Pancreas (tissue), 10 donors: ENCODE measurements at regions not wholly inside any gene's neighbourhood (a gene's known extent, or its start where the extent isn't known, plus 50 kb on each side); places are given as distances from the start of the nearest gene placed in this dataset.

Source experiments
- ATAC-seq, 4 donors: fragments of 200-7000 bp; cut with Tn5 transposase; one replicate each; pipeline versions ENCODE4 v1.8.0 to v1.9.1; 2020; ENCODE audit warnings: mild to moderate bottlenecking in 4 of 4, moderate library complexity in 4 of 4
- DNase-seq, 6 donors: peaks; one replicate each; pipeline ENCODE4 v3.0.0-alpha.2; 2020
- FAIRE-seq: peaks from 2 replicates; lab custom pipeline; 2012; peaks lifted over from hg19 to GRCh38; lab: Jason Lieb, UNC
- H3K27ac ChIP-seq, 4 donors: fragments of 200-600 bp; sonication (generic); 1 replicate in 3 of 4; 2 replicates in 1 of 4; pipeline versions ENCODE4 v1.5.0 to v1.8.0; 2020
- H3K27me3 ChIP-seq, 4 donors: fragments of 200-600 bp; one replicate each; pipeline ENCODE4 v1.8.0; 2021
- H3K36me3 ChIP-seq, 3 donors: fragments of 200-600 bp; sonication (generic) in 1 of 3; one replicate each; pipeline versions ENCODE4 v1.5.0 to v1.8.0; 2020 to 2021
- H3K4me1 ChIP-seq, 3 donors: fragments of 200-600 bp; one replicate each; pipeline ENCODE4 v1.8.0; 2021
- H3K4me3 ChIP-seq, 4 donors: fragments of 200-600 bp; sonication (generic) in 2 of 4; one replicate each; pipeline versions ENCODE4 v1.5.0 to v1.8.0; 2020 to 2021
- H3K9me3 ChIP-seq, 4 donors: fragments of 200-600 bp; one replicate each; pipeline ENCODE4 v1.8.0; 2021
- CTCF ChIP-seq, 4 donors: fragments of 200-600 bp; sonication (generic) in 3 of 4; IDR thresholded peaks; one replicate each; pipeline versions ENCODE4 v1.5.0 to v1.8.0; 2021; ENCODE audit warnings: antibody characterized with exemption in 4 of 4
- WGBS, 2 donors: extraction: QIAGEN DNeasy Blood & Tissue Kit; methylation state at CpG; one replicate each; pipeline ENCODE4 v1.1.7; 2013; 5-methylcytosine and 5-hydroxymethylcytosine counted together
- intact Hi-C, 3 donors: fragments of 100-400 bp; cut with DNase I; formaldehyde crosslinking; loops; one replicate each; pipeline versions ENCODE4 v1.11.1 to v1.14.2; 2022
- donor health status: healthy with polysubstance abuse.
- donor health status: DM: no; HTN: no; CAD: no; lungs with moderate emphysema.
- donor health status: DM: no; HTN: no; CAD: no.
- donor health status: control.
- donor health status: control.
- donor health status: Bipolar disorder and iron deficiency.
- donor health status: DM: yes; HTN: yes; CAD: no.
- donor health status: DM: no; HTN: no; CAD: no.
- donor health status: DM: no; HTN: no; CAD: no.
- donor health status: DM: yes; HTN: yes; CAD: no.

- no peak for DNase-seq
- ATAC-seq: no peak
- no peak overlapping the region for H3K4me3 ChIP-seq
- FAIRE-seq: no peak
- H3K27me3 ChIP-seq: no peaks in the 10 kb centered on the region
- H3K36me3 ChIP-seq: no peaks in the 10 kb centered on the region
- no peak overlapping the region for H3K27ac ChIP-seq
- no peaks in the 10 kb centered on the region for H3K4me1 ChIP-seq
- intact Hi-C loops: no loop called here
- H3K9me3 ChIP-seq: no peaks in the 10 kb centered on the region
- WGBS, 2 donors: 82 to 94% methylated on average over 1 of the region's 1 CpG
- TF ChIP-seq CTCF (IDR thresholded peaks at IDR 0.05): no peak
Measured at GRCh38 chr11:79694368-79694767, 253.5 kb upstream of the TENM4 start.

- 89 to 93% methylated on average over 2 of the region's 2 CpGs for WGBS, 2 donors
- Histone ChIP-seq H3K27ac (no peak overlapping the region), H3K36me3 (no peaks in the 10 kb centered on the region), H3K27me3 (no peaks in the 10 kb centered on the region), H3K4me3 (no peak overlapping the region), H3K4me1 (no peaks in the 10 kb centered on the region), H3K9me3 (no peaks in the 10 kb centered on the region)
- intact Hi-C loops: no loop called here
- FAIRE-seq: no peak
- DNase-seq: no peak
- TF ChIP-seq CTCF (IDR thresholded peaks at IDR 0.05): no peak
- ATAC-seq: no peak
Measured at GRCh38 chr11:79691445-79691844, 250.6 kb upstream of the TENM4 start.

- intact Hi-C loops: no loop called here
- H3K4me3 ChIP-seq: no peak overlapping the region
- H3K9me3 ChIP-seq: no peaks in the 10 kb centered on the region
- ATAC-seq (no peak), FAIRE-seq (no peak), DNase-seq (no peak)
- no peak overlapping the region for H3K27ac ChIP-seq
- H3K27me3 ChIP-seq: no peaks in the 10 kb centered on the region
- no peaks in the 10 kb centered on the region for H3K4me1 ChIP-seq
- WGBS, 2 donors: 56 to 67% methylated on average over 5 of the region's 5 CpGs
- no peak for TF ChIP-seq CTCF (IDR thresholded peaks at IDR 0.05)
- H3K36me3 ChIP-seq: no peaks in the 10 kb centered on the region
Measured at GRCh38 chr11:79686703-79687419, 246.0 kb upstream of the TENM4 start.

- H3K27me3 ChIP-seq: no peaks in the 10 kb centered on the region
- TF ChIP-seq CTCF (IDR thresholded peaks at IDR 0.05): no peak
- H3K27ac ChIP-seq: no peak overlapping the region
- no peaks in the 10 kb centered on the region for H3K36me3 ChIP-seq
- ATAC-seq (no peak), FAIRE-seq (no peak), DNase-seq (no peak)
- no peaks in the 10 kb centered on the region for H3K9me3 ChIP-seq
- 36 to 52% methylated on average over 1 of the region's 1 CpG for WGBS, 2 donors
- H3K4me3 ChIP-seq: no peak overlapping the region
- H3K4me1 ChIP-seq: no peaks in the 10 kb centered on the region
- intact Hi-C loops: no loop called here
Measured at GRCh38 chr11:79683930-79684329, 243.1 kb upstream of the TENM4 start.

GRCh38 chr11:79678780-79679452, 238.1 kb upstream of the TENM4 start:
- Histone ChIP-seq H3K4me3 (no peak overlapping the region), H3K27me3 (no peaks in the 10 kb centered on the region), H3K4me1 (no peaks in the 10 kb centered on the region), H3K36me3 (no peaks in the 10 kb centered on the region), H3K27ac (no peak overlapping the region), H3K9me3 (no peaks in the 10 kb centered on the region)
- intact Hi-C loops: no loop called here
- no peak for FAIRE-seq
- 34 to 35% methylated on average over 5 of the region's 5 CpGs for WGBS, 2 donors
- ATAC-seq: no peak
- DNase-seq: no peak
- no peak for TF ChIP-seq CTCF (IDR thresholded peaks at IDR 0.05)
